ENCODE measurements at regions not wholly inside any gene's neighbourhood (a gene's known extent, or its start where the extent isn't known, plus 50 kb on each side); places are given as distances from the start of the nearest gene placed in this dataset.

GRCh38 chr22:49272546-49273125 is 555.0 kb downstream of the BRD1 start:
- no peak overlapping the region for H3K4me3 ChIP-seq (ENCODE audit: low read depth, low read length)
- no peak for TF ChIP-seq CTCF (IDR thresholded peaks at IDR 0.05; ENCODE audit: borderline replicate concordance, insufficient read depth, low read depth, low read length)

GRCh38 chr22:49271831-49272230 is 555.8 kb downstream of the BRD1 start:
- no peak overlapping the region for H3K4me3 ChIP-seq (ENCODE audit: low read depth, low read length)
- no peak for TF ChIP-seq CTCF (IDR thresholded peaks at IDR 0.05; ENCODE audit: borderline replicate concordance, insufficient read depth, low read depth, low read length)

GRCh38 chr22:49271369-49271727 is 556.3 kb downstream of the BRD1 start:
- H3K4me3 ChIP-seq (ENCODE audit: low read depth, low read length), result no peak overlapping the region
- no peak for TF ChIP-seq CTCF (IDR thresholded peaks at IDR 0.05; ENCODE audit: borderline replicate concordance, insufficient read depth, low read depth, low read length)

- no peak overlapping the region for H3K4me3 ChIP-seq (ENCODE audit: low read depth, low read length)
- no peak for TF ChIP-seq CTCF (IDR thresholded peaks at IDR 0.05; ENCODE audit: borderline replicate concordance, insufficient read depth, low read depth, low read length)
These were observed 556.9 kb downstream of the BRD1 start for GRCh38 chr22:49270595-49271368.

GRCh38 chr22:49269928-49270327 is 557.7 kb downstream of the BRD1 start:
- no peak for TF ChIP-seq CTCF (IDR thresholded peaks at IDR 0.05; ENCODE audit: borderline replicate concordance, insufficient read depth, low read depth, low read length)

GRCh38 chr22:49269371-49269770 is 558.3 kb downstream of the BRD1 start:
- H3K4me3 ChIP-seq (ENCODE audit: low read depth, low read length), result no peak overlapping the region
- TF ChIP-seq CTCF (IDR thresholded peaks at IDR 0.05; ENCODE audit: borderline replicate concordance, insufficient read depth, low read depth, low read length), result no peak

More at GRCh38 chr22:49269928-49270327, 557.7 kb downstream of the BRD1 start:
- no peak overlapping the region for H3K4me3 ChIP-seq (ENCODE audit: low read depth, low read length)

- no peak for TF ChIP-seq CTCF (IDR thresholded peaks at IDR 0.05; ENCODE audit: borderline replicate concordance, insufficient read depth, low read depth, low read length)
- H3K4me3 ChIP-seq (ENCODE audit: low read depth, low read length), result no peak overlapping the region
These were observed 558.7 kb downstream of the BRD1 start for GRCh38 chr22:49268924-49269323.
